Glutamatergic neuron (in vitro differentiated cells): ENCODE measurements at regions not wholly inside any gene's neighbourhood (a gene's known extent, or its start where the extent isn't known, plus 50 kb on each side); places are given as distances from the start of the nearest gene placed in this dataset.
A peak's percentile ranks its signal among the peaks of the same experiment; 100 is the strongest.
"Not testable (repeated sequence)": the region's sequence is repeated elsewhere in the genome, so short reads cannot be mapped to it uniquely, and the experiment has no call there.

Experiments
- DNase-seq: peaks from one replicate; pipeline ENCODE4 v3.0.0; 2022
- H3K27ac Mint-ChIP-seq: one replicate; pipeline ENCODE4 v1.8.0; 2020; ENCODE audit warnings: mild to moderate bottlenecking, mixed read lengths, inconsistent platforms; ENCODE audit not compliant: unreplicated experiment
- H3K27me3 Mint-ChIP-seq: one replicate; pipeline ENCODE4 v1.8.0; 2020; ENCODE audit warnings: mild to moderate bottlenecking, moderate library complexity, mixed read lengths, inconsistent platforms; ENCODE audit not compliant: unreplicated experiment
- H3K36me3 Mint-ChIP-seq: one replicate; pipeline ENCODE4 v1.8.0; 2020; ENCODE audit warnings: mild to moderate bottlenecking, mixed read lengths, inconsistent platforms; ENCODE audit not compliant: unreplicated experiment
- H3K4me1 Mint-ChIP-seq: one replicate; pipeline ENCODE4 v1.8.0; 2020; ENCODE audit warnings: mild to moderate bottlenecking, low read depth, mixed read lengths, inconsistent platforms; ENCODE audit not compliant: unreplicated experiment
- H3K4me3 Mint-ChIP-seq: one replicate; pipeline ENCODE4 v1.8.0; 2020; ENCODE audit warnings: mild to moderate bottlenecking, mixed read lengths, inconsistent platforms; ENCODE audit not compliant: unreplicated experiment
- H3K9me3 Mint-ChIP-seq: one replicate; pipeline ENCODE4 v1.8.0; 2020; ENCODE audit warnings: mild to moderate bottlenecking, moderate library complexity, mixed read lengths, inconsistent platforms; ENCODE audit not compliant: unreplicated experiment
- TF ChIP-seq, protein P1 (sequence below): fragments of 200-600 bp; sonication (generic); IDR thresholded peaks from one replicate; pipeline ENCODE4 v1.5.0; 2021; ENCODE audit not compliant: partially characterized antibody, unreplicated experiment

DNA sequence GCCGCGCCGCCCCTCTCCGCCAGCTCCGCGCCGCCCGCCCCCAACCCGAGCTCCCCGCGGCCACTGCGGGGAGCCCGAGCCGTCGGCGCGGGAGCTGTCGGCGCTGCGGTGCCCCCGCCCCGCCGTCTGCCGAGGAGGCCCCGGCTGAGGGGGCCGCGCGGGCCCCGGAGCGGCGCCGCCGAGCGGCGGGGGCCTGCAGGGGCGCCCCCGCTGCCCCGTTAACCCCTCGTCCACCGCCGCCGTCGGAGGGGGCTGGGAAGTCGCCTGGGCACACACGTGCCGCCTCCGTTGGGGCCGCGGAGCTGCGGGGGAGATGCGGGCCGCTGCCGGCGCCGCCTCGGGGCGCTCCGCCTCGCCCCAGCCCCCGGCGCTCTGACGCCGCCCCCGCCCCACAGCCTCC lies 115.4 kb downstream of the CRLF3 start:
- H3K4me1 Mint-ChIP-seq, H3K36me3 Mint-ChIP-seq, H3K27ac Mint-ChIP-seq, H3K4me3 Mint-ChIP-seq: not testable (repeated sequence)
- Mint-ChIP-seq H3K9me3 (peaks cover 12% of the 10 kb centered on the region), H3K27me3 (peaks cover 10% of the 10 kb centered on the region)
- DNase-seq = peak; percentile 47

DNA sequence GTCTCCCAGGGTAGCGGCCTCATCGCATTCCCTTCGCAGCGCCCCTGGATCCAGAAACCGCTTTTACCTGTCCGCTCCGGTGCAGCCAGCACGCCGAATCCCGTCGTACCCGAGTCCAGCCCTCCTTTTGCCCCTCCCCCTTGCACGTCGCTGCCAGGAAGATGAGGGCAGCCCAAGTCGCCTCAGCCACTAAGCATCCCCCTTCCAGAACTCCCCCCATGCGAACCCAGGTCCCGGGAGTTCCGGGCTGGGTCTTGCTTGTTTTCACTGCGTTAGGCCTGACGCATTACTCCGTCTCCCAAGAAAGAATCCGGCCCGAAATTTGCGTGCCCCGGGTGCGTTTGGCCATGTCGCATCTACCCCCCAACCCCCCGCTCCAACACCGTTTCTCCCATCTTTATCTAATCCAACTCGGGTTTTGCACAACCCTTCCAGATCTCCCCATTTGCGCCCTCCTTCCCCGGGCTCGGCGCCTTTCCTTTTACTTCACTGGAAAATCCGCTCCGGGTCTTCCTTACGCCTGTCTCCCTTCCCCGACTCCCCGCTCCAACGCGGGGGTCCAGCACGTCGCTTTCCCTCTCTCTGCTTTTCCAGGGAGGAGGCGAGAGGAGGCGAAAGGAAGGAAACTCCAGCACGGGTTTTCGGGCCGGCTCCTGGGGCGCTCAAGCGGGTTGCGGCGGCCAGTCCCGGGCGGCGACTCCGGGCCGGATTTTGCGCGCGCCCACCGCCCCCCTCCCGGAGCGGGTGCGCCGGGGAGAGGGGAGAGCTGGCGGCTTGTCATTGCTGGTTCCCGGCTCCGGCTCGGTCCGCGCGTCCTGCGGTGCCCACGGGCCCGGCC lies 116.0 kb downstream of the CRLF3 start:
- DNase-seq = peak; percentile 91
- H3K27me3 Mint-ChIP-seq = peaks cover 10% of the 10 kb centered on the region

DNA sequence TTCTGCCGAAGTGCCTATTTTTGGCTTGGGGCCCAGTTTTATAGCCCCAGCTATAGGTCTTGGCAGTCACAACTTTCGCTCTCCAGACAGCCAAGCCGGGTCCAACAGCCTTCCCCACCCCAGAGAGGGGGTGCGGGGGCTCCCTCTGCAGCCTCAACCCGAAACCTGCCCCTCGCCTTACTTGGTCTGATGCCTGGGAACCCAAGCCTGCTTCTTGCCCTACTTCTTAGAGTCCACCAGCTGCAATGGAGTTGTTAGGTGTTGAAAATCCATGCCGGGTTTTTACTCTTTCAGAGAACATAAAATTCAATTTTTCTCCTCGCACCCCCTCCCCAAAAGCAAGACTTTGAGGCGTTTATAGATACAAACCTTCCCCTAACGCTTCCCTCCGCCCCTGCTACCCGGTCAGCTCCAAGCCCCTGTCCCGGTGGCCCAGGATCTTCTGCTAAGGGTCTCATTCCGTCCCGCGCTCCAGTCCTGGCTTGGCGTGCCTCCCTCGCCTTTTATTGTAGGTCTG lies 116.7 kb downstream of the CRLF3 start:
- Mint-ChIP-seq H3K27me3 (peaks cover 10% of the 10 kb centered on the region), H3K4me3 (peak overlapping the region; percentile 100), H3K9me3 (peaks cover 10% of the 10 kb centered on the region), H3K27ac (peak overlapping the region; percentile 99)
- not testable (repeated sequence) for DNase-seq, H3K4me1 Mint-ChIP-seq, H3K36me3 Mint-ChIP-seq

More for the DNA sequence above, 116.0 kb downstream of the CRLF3 start:
- H3K27ac Mint-ChIP-seq = peak overlapping the region; percentile 99
- not testable (repeated sequence) for H3K36me3 Mint-ChIP-seq, H3K4me1 Mint-ChIP-seq
- peak overlapping the region; percentile 100 for H3K4me3 Mint-ChIP-seq
- H3K9me3 Mint-ChIP-seq = peaks cover 10% of the 10 kb centered on the region

DNA sequence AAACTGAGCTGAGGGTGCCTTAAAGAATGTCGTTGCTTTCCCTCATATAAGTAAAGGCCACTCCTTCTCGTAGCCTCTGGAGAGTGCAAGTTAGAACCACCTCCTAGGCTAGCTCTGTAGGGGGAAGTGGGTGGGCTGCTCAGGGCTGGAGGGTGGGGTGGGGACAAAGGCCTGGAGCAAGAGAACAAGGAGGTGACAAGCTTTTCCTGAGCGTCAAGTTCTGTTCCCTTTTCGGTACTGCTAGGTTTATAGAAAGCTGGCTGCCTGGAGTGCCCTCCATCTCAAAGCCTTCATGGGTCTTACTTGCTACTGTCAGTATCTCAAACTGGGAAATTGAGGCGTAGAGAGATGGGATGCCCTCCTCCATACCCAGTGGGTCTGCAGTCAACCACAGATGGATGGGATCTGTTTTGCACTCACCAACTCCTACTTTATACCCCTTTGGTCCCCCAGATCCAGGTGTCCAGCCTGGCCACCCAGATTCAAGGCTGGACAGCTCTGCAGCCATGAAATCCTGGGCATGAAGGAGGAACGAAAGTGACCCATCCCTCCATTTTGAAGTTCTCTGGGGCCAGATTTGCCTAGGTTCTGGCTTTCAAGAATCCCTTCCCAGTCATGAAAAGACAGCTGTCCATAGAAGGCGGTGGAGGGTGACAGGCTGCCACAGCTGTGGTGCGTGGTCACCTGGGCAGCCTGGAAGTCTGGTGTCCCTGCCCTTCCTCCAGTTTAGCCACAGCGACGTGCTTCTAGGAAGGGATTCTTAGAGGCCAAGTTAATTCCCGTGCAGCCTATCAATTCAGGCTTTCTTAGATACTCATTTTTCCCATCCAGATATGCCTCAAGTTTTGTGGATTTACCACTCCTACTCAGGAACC lies 117.8 kb downstream of the CRLF3 start:
- Mint-ChIP-seq H3K9me3 (peaks cover 10% of the 10 kb centered on the region), H3K4me3 (peak overlapping the region; percentile 100), H3K27ac (peak overlapping the region; percentile 68), H3K27me3 (peaks cover 10% of the 10 kb centered on the region)
- H3K4me1 Mint-ChIP-seq, H3K36me3 Mint-ChIP-seq, DNase-seq: not testable (repeated sequence)

DNA sequence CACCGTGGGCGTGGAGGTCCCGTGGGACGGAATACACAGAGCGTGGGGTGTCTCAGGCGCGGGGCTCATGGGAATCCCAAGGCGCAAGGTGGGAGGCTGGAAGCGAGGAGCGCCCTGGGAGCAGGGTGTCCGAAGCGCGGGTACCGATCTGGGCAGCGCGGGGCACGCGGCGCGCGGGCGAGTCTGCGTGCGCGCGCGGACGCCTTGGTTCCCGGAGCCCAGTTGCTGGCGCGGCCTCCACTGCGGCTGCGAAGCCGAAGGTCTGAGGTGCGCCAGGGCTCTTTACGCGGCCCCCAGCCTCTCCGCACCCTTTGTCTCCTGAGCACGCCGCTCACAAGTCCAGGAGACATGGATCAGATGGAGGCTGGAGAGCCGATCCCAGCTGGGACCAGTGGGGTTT lies 118.5 kb downstream of the CRLF3 start:
- not testable (repeated sequence) for H3K4me3 Mint-ChIP-seq, H3K36me3 Mint-ChIP-seq, H3K27ac Mint-ChIP-seq, H3K4me1 Mint-ChIP-seq, DNase-seq
- H3K9me3 Mint-ChIP-seq = peaks cover 10% of the 10 kb centered on the region
- H3K27me3 Mint-ChIP-seq = peaks cover 11% of the 10 kb centered on the region

DNA sequence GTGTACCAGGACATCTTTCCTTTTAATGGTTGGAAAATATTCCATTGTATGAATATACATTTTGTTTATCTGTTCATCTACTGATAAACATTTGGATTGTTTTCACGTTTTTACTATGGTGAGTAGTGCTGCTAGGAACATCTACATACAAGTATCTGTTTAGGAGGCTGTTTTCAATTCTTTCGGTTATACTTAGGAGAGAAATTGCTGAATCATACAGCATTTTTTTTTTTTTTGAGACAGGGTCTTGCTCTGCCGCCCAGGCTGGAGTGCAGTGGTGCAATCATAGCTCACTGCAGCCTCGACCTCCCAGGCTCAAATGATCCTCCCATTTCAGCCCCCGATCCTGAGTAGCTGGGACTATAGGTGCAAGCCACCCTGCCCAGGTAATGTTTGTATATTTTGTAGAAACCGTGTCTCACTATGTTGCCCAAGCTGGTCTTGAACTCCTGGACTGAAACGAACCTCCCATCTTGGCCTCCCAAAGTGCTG lies 122.9 kb downstream of the CRLF3 start:
- Mint-ChIP-seq H3K36me3 (no peaks in the 10 kb centered on the region), H3K4me3 (no peak overlapping the region), H3K4me1 (peaks cover 3% of the 10 kb centered on the region), H3K27ac (no peak overlapping the region), H3K9me3 (peaks cover 4% of the 10 kb centered on the region), H3K27me3 (peaks cover 4% of the 10 kb centered on the region)
- TF ChIP-seq, protein P1, sequence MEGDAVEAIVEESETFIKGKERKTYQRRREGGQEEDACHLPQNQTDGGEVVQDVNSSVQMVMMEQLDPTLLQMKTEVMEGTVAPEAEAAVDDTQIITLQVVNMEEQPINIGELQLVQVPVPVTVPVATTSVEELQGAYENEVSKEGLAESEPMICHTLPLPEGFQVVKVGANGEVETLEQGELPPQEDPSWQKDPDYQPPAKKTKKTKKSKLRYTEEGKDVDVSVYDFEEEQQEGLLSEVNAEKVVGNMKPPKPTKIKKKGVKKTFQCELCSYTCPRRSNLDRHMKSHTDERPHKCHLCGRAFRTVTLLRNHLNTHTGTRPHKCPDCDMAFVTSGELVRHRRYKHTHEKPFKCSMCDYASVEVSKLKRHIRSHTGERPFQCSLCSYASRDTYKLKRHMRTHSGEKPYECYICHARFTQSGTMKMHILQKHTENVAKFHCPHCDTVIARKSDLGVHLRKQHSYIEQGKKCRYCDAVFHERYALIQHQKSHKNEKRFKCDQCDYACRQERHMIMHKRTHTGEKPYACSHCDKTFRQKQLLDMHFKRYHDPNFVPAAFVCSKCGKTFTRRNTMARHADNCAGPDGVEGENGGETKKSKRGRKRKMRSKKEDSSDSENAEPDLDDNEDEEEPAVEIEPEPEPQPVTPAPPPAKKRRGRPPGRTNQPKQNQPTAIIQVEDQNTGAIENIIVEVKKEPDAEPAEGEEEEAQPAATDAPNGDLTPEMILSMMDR = no peak
- DNase-seq = no peak

DNA sequence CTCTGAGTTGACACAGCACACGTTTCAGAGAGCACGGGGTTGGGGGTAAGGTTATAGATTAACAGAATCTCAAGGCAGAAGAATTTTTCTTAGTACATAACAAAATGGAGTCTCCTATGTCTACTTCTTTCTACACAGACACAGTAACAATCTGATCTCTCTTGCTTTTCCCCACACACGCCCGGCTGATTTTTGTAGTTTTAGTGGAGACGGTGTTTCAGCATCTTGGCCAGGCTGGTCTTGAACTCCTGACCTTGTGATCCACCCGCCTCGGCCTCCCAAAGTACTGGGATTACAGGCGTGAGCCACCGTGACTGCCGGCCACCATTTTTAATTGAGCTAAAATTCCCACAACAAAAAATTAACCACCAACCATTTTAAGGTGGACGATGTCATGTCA lies 123.7 kb downstream of the CRLF3 start:
- not testable (repeated sequence) for H3K36me3 Mint-ChIP-seq, H3K9me3 Mint-ChIP-seq, H3K4me1 Mint-ChIP-seq, DNase-seq, H3K27me3 Mint-ChIP-seq
- Mint-ChIP-seq H3K4me3 (peak overlapping the region; percentile 56), H3K27ac (peak overlapping the region; percentile 84)
